CD4-positive, alpha-beta T cell treated with Interleukin-4 for 4 hours (primary cell): ENCODE measurements at regions not wholly inside any gene's neighbourhood (a gene's known extent, or its start where the extent isn't known, plus 50 kb on each side); places are given as distances from the start of the nearest gene placed in this dataset.

Experiments used
- DNase-seq: peaks from one replicate; pipeline ENCODE4 v3.0.0-alpha.2; 2020

DNA sequence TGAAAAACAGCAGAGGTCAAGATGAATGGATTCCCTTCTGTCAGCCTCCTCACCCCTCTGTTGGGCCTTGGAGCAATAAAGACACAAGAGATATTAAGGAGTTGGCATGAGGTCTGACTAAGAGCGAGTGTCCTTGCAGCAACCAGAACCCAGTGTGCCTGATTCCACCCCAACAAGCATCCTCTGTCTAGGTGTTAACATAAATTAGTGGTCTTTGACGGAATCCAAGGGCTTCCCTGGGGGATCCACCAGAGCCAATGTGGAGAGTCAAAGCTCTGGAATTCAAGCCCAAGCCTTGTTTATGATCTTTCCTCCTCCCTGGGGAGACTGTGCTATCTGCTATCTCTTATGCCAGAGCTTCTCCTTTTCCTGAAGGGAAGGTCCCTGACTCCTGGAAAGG lies 128.1 kb upstream of the SMIM23 start:
- DNase-seq: no peak

DNA sequence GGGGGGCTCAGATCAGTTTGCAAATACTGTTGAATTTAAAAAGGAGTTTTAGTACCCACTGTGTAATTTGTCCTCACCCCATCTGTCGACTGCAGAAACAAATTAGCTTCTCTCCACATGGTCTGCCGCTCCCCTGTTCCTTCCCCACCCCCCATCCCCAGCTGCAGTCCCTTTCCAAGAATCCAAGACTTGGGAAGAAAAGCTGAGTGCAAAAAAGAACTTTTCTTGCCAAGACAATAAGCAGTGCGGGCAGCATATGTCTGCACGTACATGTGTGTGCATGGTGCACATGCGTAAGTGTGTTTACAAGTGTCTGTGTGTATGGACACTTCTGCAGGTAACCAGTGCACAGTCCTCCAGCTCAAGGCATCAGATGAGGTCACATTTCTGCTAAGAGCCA lies 125.7 kb upstream of the SMIM23 start:
- DNase-seq: no peak

DNA sequence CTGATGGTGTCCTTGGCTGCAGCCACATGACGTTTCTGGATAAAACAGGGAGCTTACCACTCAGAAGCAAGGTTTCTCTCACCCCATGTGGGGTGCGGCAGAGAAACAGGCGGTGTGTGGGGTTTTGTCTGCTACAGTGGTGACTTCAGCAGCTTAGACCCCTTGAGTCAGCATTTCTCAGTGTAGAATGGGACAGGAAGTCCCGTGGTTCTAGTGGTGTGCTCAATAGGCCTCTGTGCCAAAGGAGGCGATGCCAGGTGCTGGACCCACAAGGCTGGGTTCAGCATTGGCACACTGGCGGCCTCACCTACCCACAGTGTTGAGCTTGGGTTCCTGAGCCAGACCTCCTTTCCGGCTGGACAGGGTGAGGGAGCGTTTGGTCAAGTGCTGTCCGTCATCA lies 125.2 kb upstream of the SMIM23 start:
- no peak for DNase-seq

DNA sequence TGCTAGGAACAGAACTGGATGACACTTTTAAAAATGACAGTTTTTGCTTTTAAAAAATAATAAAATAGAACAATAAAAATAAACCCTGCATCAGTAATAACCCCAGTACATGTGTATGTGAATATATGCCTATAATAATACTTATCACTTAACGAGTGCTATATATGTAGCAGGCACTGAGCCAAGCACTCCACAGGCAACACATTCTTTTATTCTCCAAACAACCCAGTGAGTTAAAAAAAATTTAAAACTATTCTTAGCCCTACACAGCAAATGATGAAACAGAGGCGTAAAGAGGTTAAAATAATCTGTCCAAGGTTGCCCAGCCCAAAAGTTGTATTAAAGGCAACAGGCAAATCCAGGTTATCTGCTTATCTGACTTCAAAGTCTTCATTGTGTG lies 124.5 kb upstream of the SMIM23 start:
- no peak for DNase-seq

DNA sequence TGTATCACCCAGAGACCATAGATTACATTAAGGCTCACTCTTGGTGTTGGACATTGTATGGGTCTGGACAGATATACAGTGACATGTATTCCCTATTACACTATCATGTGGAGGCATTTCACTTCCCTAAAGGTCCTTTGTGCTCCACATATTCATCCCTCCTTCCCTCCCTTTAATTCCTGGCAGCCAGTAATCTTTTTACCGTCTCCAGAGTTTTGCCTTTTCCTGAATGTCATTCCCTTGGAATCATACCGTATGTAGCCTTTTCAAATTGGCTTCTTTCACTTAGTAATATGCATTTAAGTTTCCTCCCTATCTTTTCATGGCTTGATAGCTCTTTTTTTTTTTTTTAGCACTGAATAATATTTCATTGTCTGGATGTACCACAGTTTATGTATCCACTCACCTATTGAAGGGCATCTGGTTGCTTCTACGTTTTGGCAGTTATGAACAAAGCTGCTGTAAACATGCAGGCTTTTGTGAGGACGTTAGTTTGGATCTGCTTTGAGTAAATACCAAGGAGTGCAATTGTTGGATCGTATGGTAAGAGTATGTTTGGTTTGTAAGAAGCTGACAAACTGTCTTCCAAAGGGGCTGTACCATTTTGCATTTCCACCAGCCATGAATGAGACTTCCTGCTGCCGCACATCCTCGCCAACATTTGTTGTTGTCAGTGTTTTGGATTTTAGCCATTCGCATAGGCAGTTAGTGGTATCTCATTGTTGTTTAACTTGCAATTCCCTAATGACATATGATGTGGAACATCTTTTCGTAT lies 122.1 kb upstream of the SMIM23 start:
- no peak for DNase-seq

DNA sequence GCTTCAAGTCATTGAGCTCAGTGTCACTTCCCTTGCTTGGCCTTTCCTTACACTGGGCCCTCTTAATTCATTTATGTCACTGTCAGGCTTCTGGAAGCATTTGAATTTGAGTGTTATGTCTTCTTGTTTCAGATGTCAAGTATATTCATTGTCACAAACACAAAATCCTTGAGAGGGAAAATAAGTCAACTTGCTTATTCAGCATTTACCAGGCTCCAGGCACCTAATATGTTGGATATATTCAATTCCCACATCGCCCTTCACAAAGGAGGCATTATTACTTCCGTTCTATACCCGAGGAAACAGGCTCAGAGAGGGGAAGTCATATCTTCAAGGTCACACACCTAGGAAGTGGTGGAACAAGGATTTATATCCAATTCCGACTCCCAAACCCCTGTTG lies 121.1 kb upstream of the SMIM23 start:
- DNase-seq: no peak

DNA sequence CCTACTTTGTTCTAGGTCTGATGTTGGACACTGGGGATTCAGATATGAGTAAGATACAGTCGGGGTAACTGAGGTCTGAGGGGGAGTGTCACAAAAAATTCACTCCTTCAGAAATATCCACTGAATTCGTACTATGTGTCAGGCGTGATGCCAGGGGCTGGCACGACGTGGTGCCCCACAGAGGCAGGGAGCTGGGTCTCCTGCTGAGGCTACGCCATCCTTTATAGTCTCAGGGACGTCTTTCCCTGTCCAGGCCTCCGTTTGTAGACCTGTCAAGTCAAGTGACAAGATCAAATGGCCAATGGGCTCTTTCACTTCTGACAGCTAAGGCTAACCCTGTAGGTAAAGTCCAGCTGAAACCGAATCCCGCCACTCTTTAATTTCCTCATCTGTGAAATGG lies 118.8 kb upstream of the SMIM23 start:
- no peak for DNase-seq

DNA sequence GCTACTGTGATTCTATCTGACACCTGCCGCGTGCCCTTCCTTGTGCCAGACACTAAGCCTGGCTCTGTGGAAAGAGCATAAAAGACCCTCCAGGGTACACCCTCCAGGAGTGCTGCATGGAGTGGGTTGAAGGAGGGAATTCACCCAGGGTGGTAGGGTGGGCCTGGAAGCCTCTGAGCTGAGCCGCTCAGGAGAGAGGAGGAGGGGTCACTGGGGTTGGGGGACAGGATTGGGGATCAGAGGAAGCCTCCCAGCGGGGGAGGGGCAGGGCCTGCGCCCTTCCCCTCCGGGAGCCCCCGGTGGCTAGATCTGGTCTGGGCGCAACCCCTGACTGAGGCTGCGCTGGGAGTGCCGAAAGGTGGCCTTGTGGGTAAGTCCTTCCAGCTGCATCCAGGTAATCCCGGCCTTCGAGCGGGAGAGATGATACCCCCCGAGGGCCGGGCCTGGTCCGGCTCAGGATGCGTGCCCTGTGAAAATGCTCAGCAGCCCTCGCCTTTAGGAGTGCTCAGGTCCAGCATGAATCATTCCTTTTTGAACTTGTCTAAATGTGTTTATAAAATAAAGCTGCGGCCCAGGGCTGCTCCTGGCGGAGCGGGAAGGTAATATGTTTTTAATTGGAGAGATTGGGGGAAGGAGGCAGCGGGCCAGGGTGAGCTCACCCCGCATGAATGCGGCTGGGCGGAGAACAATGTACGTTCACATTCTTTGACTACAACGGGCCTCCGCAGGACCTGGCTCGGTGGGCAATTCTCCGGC lies 118.1 kb upstream of the SMIM23 start:
- DNase-seq: no peak

DNA sequence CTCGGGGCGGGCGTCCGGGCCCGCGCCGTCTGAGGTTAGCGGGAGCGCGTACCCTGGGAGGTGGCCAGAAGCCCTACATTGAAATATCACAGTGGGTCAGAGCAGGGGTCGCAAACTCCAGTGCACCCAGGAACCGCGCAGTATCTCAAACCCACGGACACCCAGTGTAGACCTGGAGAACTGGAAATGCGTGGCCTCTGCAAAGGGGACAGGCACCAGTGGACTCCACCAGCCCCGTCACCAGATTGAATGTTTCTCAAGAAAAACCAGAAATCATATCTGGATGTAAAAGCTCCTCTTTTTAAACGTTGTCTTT lies 117.6 kb upstream of the SMIM23 start:
- DNase-seq: no peak

DNA sequence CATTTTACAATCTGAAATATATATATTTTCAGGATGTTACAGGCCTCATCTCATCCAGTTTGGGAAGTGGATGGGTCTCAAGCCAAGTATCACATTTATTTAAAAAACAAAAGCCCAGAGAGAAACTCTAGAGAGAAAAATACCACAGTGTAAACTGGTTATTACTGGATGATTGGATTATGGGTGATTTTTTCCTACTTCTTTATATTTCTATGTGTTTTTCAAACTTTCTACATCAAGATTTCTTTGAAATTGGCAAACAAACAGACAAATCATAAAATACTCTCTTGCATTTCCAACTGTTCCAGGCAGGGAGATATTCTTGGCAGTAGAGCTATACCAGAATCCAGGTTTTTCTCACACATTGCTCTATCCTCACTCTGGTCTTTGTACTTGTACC lies 116.0 kb upstream of the SMIM23 start:
- no peak for DNase-seq

DNA sequence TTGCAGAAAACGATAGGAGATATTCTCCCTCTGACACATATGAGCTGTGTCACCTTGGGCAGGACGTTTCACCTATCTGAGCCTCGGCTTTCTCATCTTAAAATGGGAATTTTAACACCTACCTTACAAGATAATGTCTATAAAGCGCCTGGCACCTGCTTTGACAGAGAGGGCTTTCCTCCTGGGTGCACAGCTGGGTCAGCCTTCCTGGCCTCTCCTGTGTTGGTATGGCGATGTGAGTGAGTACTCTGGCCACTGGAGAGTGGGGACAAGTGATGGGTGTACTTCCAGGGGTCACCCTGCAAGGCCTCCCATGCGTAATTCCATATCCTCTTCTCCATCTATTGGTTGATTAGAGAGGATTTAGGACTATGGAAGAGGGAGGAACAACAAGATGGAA lies 113.1 kb upstream of the SMIM23 start:
- DNase-seq: no peak

DNA sequence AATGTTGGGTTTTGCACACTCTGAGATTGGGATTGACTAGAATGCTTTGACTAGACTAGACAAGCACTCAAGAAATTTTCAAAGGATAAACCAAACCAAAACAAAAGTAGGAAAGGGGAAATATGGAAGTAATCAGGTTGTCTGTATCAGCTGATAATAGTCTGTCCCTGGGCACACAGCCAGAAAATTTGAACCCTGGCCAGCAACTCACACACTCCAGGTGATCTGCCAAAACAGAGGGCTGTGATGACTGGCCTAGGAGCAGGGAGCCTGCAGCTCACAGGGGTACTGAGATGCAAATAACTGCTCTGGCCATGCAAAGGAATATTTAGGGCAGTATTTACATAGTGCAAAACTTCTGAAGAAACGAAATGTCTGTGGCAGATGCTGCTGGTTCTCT lies 112.3 kb upstream of the SMIM23 start:
- DNase-seq: no peak

DNA sequence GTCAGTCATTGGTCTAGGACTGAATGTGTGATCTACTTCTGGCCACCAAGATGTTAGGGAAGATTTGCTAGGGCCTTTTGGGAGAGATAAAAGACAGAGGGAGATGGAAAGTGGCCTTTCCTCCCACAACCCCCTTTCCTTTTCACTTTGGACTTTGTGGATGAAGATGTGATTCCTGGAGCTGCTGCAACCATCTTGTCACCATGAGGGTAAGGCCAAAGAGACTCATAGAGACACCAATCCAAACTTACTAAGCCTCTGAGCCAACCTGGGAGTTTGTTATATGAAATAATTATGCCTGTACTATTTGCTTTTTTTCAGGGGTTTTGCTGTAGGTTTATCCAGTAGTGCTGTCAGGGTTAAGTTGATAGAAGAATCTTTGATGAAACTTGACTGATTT lies 111.8 kb upstream of the SMIM23 start:
- DNase-seq: no peak

DNA sequence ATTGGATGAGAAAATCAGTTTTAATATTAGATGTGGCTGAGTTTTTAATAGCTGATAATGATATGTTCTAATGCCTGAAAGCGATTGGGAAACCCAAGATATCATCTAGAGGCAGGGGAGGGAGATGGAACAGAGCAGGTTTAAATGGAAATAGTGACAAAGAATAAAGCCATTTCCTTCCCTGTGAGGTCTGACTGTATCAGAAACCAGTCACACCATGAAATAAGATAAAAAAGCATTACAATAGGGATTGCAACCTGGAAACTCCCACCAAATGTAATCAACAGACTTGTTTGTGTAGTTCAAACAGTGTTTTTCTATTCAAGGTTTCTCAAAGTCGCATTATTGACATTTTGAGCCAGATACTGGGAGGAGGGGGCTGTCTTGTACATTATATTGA lies 110.1 kb upstream of the SMIM23 start:
- no peak for DNase-seq

DNA sequence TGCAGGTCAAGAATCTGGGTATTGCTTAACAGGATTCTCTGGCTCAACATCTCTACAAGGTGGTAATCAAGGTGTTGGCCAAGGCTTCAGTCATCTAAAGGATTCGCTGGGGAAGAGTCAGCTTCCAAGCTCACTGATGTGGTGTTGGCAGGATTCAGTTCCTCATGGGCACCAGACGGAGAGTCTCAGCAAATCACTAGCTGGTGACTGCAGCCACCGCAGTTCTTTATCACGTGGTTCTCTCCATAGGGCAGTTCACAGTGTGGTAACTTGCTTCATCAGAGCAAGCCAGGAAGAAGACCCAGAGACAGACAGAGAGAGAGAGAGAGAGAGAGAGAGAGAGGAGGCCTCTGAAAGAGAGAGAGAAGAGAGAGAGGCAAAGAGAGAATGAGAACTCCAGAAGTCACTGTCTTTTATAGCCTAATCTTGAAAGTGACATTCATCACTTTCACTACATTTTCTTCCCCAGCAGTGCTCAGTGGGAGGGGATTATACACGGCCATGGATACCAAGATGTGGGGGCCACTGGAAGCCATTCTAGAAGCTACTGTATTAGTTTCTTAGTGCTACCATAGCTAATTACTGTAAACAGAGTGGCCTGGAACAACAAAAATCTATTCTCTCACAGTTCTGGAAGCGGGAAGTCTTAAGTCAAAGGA lies 109.2 kb upstream of the SMIM23 start:
- no peak for DNase-seq

DNA sequence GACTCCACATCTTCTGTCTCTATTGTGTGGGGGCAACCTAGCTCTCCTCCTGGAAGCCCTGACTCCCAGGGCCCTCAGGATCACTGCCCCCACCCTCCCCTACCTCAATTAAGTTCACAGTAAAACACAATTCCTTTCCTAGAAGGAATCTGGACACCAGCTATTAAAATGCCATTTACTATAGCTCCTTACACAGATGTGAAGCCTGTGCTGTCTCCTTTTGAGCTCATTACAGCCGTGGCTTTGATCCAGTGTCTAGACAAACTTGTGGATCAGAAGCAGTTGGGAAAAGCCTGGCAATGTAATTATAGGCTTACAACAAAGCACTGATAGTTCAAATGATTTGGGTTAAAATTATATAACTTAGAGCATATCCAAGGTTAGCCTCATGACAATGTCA lies 107.0 kb upstream of the SMIM23 start:
- DNase-seq: no peak

DNA sequence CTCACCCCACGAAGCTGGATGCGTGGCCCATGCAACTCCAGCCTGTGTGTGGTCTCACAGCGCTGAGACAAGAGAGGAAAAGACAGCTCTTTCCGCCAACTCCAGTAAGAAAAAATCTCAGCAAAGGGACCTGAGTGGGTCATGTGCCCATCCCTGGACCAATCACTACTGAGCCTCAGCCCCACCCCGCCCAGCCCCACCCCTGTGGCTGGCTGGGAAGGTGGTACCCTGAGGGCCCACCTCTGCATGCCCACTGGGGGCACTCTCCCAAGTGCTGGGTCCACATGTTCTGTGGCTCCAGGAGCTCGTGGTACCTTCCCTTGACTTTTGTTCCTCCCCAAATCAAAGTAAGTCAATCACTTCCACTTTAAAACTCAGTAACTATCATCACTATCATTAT lies 105.1 kb upstream of the SMIM23 start:
- no peak for DNase-seq

DNA sequence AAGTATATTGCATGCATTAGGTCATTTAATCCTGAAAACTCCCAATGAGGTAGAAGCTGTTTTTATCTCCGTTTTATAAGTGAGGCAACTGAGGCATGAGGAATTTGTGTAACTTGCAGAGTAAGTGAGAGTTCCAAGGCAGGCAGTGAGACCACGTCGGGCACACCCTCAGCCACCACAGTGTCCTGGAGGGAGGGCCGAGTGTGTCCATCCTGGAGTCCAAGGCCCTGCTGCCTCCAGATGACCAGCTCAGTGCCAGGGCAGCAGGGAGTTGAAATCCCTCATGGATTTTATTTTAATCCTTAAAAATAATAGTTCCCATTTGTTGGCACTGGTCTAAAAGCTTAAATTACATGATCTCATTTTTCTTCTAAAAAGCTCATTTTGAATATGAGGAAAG lies 104.6 kb upstream of the SMIM23 start:
- no peak for DNase-seq

DNA sequence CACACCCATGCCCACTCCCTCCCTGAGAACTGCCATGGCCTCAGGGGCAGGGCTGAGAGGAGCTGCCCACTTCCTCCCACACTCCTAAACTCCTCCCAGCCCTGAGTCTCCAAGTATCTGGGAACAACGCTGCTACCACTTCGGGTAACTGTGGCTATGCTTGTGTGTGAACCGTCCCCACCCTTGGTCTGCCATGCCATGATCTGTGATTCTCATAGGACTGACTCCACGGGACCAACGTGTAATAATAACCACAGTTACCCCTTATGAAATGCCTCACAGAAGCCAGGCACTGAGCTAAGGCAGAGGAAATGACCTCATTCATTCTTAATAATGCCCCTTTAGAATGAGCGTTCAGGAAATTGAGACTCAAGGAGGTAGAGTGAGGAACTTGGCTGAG lies 103.9 kb upstream of the SMIM23 start:
- DNase-seq: no peak

DNA sequence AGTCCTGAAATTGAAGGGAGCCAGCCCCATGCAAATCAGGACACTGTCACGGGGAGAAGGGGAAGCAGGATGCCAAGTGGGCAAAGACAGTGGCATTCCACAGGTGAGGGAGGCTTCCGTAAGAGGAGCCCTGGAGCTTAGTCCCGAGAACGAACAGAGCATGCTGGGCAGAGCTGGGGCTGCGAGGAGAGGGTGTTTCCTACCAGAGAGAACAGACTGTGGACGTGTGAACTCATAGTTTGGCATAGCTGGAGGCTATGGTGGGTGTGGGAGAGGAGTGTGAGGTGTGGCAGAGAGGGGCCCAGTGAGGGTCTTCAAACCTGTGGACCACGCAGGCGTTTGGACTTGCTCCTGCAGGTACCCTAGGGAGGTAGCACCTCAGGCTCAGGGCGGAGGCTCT lies 102.8 kb upstream of the SMIM23 start:
- no peak for DNase-seq

DNA sequence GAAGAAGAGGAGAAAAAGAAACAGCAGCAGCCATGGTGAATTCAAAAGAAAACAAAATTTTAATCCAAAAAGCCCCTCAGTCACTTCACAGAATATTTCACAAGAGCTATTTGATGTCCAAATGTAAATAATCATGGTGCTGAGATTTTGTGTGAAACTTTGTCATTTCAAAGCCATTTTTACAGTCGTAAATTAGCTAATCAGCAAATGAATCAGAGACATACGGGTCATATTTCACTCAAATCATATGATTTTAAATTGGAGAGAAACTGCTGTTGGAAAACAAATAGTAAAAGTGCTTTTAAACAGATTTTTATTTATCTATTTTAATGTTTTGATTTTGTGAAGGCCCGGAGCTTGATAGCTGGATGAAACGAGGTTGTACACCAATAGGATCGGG lies 101.4 kb upstream of the SMIM23 start:
- no peak for DNase-seq

DNA sequence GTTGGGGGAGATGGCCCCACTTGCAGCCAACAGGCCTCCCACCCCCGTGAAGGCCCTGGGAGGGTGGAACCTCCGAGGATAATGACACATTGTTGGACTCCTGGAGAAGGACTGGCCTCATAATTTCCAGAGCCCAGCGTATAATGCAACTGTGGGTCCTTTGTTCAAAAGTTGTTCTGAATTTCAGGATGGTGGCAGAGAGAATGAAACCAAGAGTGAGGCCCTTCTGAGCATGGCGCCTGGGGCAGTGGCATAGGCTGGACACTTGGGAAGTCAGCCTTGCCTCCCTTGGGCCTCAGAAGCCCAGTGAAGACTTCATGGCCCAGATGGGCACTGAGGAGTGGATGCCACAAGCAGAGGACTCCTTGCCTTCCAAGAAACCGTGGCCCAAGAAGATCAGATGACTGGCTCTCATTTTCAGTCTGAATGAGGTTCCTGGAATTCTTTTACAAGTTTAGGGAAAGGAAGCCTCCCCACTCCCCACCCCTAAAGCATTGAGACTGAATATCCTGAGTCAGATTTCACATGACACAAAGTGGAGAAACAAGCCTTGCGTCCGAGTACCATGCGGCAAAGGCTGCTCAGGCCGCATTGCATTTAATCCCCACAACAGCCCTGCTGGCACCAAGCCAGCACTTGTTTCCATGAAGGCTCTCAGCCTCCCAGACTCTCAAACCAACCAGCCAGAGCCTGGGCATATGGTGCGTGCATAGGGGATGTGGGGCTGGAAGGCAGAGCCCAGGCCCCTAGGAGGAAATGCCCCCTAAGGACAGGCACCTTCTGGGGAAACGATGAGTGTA lies 96.7 kb upstream of the SMIM23 start:
- no peak for DNase-seq

DNA sequence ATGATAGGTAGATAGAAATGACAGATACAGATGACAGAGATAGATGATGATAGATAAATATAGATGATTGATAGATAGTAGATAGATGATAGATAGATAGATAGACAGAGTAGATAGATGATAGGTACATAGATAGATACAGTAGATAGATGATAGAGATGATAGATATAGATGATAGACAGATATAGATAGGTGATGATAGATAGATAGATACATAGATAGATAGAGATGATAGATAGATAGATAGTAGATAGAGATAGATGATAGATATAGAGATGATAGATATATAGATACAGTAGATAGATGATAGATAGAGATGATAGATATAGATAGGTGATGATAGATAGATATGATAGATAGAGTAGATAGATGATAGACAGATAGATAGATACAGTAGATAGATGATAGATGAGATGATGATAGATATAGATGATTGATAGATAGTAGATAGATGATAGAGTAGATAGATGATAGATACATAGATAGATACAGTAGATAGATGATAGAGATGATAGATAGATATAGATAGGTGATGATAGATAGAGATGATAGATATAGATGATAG lies 95.7 kb upstream of the SMIM23 start:
- DNase-seq: no peak
